ENCODE measurements at regions not wholly inside any gene's neighbourhood (a gene's known extent, or its start where the extent isn't known, plus 50 kb on each side); places are given as distances from the start of the nearest gene placed in this dataset.
"Not testable (repeated sequence)": the region's sequence is repeated elsewhere in the genome, so short reads cannot be mapped to it uniquely, and the experiment has no call there.

DNA sequence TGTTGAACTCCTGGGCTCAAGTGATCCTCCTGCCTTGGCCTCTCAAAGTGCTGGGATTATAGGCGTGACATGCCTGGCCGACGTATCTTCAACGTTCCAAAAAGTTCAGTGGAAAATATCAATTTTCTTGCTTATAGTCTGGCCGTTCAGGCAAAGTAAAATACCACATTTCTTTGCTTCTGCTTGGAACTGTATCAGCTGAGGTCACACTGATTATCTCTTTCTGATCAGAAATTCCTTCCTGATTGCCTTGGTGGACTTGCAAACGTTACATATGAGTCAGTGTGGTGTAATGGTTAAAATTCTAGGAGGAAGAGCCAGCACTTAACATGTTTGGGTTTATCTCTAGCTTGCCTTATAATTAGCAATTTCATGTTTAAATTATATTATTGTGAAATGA lies 189.5 kb upstream of the VKORC1L1 start:
- not testable (repeated sequence) for H3K4me3 ChIP-seq (ENCODE audit: low read length)

DNA sequence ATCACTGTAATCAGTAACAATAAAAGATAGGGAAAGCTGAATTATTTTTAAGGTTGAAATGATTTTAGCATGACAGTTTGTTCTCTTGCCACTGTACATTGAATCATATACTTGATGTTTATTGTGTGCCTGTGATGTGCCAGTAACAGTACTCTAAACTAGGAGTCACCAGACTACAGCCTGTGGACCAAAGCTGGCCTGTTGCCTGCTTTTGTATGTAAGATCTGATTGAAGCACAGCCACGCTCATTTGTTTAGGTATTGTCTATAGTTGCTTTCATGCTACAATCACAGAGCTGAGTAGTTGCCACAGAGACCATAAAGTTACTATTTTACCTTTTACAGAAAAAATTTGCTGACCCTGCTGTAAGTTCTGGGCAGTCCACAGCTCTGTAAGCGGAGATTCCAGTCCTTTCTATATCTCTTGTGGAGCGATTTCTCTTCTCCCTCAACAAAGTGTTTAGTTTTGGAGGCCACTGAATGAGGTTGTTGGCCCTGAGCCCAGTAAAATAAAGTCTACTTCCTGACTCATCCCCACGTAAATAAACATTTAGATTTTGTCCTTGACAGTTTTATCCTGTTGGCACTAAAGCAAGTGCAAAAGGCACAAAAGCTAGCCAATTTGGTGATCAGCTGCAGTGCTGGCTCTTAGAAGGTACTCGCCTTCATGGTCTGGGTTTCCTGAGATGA lies 173.7 kb upstream of the VKORC1L1 start:
- H3K4me3 ChIP-seq (ENCODE audit: low read length) = not testable (repeated sequence)

DNA sequence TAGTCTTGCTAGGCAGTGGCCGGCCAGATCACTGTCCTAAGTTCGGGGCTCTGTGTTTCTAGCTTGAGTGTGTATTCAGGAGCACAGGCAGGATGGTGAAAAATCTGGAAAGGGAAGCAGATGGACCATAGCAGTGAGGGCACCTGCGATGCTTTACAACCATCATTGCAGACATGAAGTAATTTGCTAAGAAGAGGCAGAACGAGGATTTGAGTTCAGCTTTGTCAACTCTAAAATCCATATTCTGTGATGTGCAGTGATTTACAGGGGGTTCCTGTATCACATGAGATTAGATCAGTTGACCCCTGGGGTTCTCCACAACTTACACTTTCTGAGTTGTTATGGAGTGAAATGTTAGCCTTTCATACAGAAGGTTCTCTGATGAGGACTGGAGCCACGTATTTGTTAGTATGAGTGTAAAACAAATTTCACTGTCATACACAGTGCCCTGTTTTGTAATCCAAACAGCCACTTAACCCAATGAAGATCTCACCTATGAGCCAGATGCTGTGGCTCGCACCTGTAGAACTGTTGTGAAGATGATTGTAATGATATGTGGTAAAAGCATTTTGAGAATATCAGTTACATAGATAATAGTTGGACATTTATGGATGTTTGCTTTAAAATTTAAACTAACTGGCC lies 173.0 kb upstream of the VKORC1L1 start:
- not testable (repeated sequence) for H3K4me3 ChIP-seq (ENCODE audit: low read length)

GRCh38 chr7:65719123-65719798 lies 153.6 kb upstream of the VKORC1L1 start:
- H3K4me3 ChIP-seq (ENCODE audit: low read length) = not testable (repeated sequence)

DNA sequence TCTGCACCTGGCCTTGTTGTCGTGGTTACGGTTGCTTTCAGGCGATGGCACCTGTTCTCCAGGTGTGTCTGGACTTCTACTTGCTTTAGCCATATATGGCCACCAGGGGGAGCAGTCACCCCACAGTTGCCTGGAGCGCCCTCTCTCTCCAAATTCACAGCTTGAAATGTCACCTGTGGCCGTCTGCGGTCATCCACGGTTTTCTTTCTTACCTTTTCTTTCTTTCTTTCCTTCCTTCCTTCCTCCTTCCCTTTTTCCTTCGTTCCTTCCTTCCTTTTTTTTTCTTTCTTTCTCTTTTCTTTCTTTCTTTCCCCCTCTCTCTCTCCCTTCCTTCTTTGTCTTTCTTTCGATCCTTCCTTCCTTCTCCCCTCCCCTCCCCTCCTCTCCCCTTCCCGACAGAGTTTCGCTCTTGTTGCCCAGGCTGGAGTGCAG lies 150.5 kb upstream of the VKORC1L1 start:
- TF ChIP-seq ZNF274 (IDR thresholded peaks at IDR 0.05; ENCODE audit: low read depth, low read length) = no peak
- H3K4me3 ChIP-seq (ENCODE audit: low read length) = no peak overlapping the region

DNA sequence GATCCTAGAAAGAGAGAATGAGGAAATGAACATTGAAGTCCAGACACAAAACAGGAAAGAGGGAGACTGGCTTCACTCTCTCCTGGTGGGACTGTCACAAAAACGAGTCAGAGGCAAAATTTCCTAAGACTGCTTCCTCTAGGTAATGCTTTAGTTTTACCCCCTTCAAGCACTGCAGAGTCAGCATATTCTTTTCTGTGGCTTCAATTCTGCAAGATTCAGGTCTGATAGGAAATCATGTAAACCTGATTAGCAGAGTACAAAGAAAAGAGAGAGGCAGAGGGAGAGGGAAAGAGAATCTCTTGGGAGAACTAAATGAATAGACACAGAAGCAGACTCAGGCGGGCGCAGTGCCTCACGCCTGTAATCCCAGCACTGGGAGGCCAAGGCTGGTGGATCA lies 145.7 kb upstream of the VKORC1L1 start:
- not testable (repeated sequence) for H3K4me3 ChIP-seq (ENCODE audit: low read length)

DNA sequence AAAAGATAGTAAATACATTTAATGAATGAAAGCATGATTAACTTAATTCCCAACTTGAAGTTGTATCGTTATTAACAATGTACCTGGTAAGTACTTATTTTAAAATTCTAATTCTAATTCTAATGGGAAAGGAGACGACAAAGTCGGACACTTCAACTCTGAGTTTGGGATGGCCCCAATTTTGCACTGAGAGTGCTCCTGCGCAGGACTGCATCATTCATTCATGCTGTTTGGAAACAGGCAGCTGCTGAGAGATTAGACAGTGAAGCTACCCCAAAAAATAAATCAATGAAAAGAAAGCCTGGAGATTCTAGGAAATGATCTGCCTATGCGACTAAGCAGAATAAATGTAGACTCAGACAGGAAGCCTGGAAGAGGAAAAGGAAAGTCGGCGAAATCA lies 141.7 kb upstream of the VKORC1L1 start:
- no peak for TF ChIP-seq ZNF274 (IDR thresholded peaks at IDR 0.05; ENCODE audit: low read depth, low read length)
- no peak overlapping the region for H3K4me3 ChIP-seq (ENCODE audit: low read length)

GRCh38 chr7:65731562-65732035 lies 141.3 kb upstream of the VKORC1L1 start:
- no peak for TF ChIP-seq ZNF274 (IDR thresholded peaks at IDR 0.05; ENCODE audit: low read depth, low read length)
- no peak overlapping the region for H3K4me3 ChIP-seq (ENCODE audit: low read length)

DNA sequence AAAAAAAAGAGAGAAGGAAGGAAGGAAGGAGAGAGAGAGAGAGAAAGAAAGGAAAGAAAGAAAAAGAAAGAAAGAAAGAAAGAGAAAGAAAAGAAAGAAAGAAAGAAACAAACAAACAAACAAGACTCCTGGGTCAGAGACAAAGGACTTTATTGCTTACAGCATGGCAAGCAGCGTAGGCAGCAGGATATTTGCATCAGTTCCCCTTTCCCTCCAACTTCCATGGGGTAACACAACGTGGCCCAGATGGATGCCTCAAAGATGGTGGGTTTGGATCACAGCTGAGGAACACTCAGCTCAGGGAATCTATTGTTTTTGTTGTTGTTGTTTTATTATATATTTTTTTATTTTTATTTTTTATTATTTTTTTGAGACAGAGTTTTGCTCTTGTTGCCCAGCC lies 128.5 kb upstream of the VKORC1L1 start:
- H3K4me3 ChIP-seq (ENCODE audit: low read length) = no peak overlapping the region
- TF ChIP-seq ZNF274 (IDR thresholded peaks at IDR 0.05; ENCODE audit: low read depth, low read length) = no peak

DNA sequence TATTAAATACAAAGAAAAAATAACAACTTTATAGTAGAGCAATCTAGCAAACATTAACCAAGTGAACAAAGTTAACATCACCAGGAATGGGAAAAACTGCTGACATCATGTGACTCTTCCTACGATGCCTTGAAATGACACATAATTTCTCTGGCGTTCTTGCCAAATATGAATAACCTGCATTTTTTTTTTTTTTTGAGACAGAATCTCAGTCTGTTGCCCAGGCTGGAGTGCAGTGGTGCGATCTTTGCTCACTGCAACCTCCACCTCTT lies 126.5 kb upstream of the VKORC1L1 start:
- TF ChIP-seq ZNF274 (IDR thresholded peaks at IDR 0.05; ENCODE audit: low read depth, low read length) = no peak
- H3K4me3 ChIP-seq (ENCODE audit: low read length) = no peak overlapping the region

- no peak overlapping the region for H3K4me3 ChIP-seq (ENCODE audit: low read length)
- TF ChIP-seq ZNF274 (IDR thresholded peaks at IDR 0.05; ENCODE audit: low read depth, low read length) = no peak
Observed at GRCh38 chr7:65749039-65749438, 123.8 kb upstream of the VKORC1L1 start.

DNA sequence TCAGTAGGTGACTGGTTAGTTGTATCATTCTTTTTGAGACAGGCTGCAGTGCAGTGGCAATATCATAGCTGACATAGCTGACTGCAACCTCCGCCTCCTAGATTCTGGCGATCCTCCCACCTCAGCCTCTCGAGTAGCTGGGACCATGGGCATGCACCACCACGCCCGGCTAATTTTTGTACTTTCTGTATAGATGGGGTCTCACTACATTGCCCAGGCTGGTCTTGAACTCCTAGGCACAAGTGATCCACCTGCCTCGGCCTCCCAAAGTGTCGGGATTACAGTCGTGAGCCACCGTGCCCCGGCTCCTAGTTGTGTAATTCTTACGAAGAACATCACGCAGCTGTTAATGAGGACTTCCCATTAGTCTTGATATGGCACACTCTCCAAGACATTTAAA lies 123.4 kb upstream of the VKORC1L1 start:
- no peak overlapping the region for H3K4me3 ChIP-seq (ENCODE audit: low read length)
- no peak for TF ChIP-seq ZNF274 (IDR thresholded peaks at IDR 0.05; ENCODE audit: low read depth, low read length)

DNA sequence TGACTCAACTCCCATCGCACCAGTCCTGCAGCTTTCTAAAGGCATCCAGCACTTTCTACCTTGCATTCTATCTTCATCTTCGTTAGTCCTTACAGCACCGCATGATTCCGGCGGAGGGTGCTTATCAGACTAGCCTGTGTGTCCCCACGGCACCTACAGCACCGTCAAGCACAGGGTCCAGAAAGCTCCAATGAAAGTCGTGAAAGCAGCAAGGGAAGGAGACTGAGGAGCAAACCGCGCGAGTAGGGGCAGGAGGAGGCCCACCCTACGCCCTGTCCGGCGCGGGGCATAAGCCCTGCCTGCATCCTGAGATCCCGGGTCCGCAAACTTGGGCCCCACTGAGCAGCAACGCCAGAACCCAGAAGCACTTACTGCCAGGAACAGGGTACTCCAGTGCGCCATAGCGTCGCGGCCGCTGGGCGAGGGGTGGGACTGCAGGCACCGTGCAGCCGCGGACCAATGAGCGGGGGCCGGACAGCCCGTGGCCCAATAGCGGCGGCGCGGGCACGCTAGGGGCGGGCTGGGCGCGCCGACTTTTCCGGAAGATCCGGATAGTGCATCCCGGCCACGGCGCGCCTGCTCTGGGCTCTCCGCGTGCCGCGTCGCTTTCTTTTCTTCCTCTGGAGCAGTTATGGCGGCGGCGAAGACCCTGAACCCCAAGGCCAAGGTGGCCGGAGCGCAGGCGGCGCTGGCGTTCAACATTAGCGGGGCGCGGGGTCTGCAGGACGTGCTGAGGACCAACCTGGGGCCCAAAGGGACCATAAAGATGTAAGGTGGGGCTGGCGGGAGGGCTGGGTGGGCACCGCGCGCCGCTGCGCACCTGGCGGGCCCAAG lies 122.1 kb upstream of the VKORC1L1 start:
- H3K4me3 ChIP-seq (ENCODE audit: low read length) = peak overlapping the region; percentile 96
- no peak for TF ChIP-seq ZNF274 (IDR thresholded peaks at IDR 0.05; ENCODE audit: low read depth, low read length)

- not testable (repeated sequence) for H3K4me3 ChIP-seq (ENCODE audit: low read length)
Observed at GRCh38 chr7:65754070-65754469, 118.8 kb upstream of the VKORC1L1 start.

DNA sequence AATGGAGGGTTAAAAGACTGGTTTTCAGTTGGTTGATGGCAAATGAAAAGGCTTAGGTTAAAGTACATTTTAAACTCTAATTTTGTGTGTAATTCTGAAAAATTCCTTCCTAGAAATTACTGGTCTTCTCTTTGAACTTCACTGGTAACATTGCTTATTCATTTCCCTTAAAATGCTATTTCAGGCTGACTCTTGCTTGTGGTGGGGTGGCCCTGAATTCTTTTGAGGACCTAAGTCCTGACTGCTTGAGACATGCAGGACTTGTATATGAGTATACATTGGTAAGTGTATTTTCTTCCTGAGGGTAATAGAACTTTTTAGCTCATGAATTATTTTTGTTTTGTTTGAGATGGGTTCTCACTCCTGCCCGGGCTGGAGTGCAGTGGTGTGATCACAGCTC lies 113.9 kb upstream of the VKORC1L1 start:
- not testable (repeated sequence) for H3K4me3 ChIP-seq (ENCODE audit: low read length)

GRCh38 chr7:65762712-65763111 lies 110.2 kb upstream of the VKORC1L1 start:
- not testable (repeated sequence) for H3K4me3 ChIP-seq (ENCODE audit: low read length)

DNA sequence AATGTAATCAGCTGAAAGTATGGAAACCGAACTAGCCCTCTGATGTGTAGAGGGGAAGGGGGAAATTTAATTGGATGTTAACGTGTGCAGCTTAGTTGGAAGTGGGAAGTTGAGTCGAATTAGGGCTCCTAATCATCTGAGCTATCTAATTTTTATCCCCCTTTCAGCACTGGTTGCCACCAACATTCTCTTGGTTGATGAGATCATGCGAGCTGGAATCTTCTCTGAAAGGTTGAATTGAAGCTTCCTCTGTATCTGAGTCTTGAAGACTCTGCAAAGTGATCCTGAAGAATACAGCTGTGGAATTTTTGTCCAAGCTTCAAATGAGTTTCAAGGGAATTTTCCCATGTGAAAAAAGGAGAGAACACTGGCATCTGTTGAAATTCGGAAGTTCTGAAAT lies 109.8 kb upstream of the VKORC1L1 start:
- not testable (repeated sequence) for H3K4me3 ChIP-seq (ENCODE audit: low read length)

GRCh38 chr7:65770473-65771225 lies 102.2 kb upstream of the VKORC1L1 start:
- H3K4me3 ChIP-seq (ENCODE audit: low read length) = peak overlapping the region; percentile 67

GRCh38 chr7:65771226-65771569 lies 101.7 kb upstream of the VKORC1L1 start:
- H3K4me3 ChIP-seq (ENCODE audit: low read length) = peak overlapping the region; percentile 62; the same call in 1 of the 2 replicates

DNA sequence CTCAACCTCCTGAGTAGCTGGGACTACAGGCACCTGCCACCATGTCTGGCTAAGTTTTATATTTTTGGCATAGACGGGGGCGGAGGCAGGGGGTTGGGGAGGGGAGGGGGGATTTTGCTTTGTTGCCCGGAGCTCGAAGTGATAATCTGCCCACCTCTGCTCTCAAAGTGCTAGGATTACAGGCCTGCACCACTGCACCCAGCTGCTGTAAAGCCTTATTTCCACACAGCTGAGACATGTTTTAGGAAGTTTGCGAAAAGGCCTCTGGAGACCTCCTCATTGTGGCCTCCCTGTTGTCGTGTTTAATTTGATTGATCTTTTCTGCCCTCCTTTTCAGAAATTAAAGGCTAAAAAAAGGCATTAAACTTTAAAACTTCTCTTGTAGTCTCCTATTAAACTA lies 96.2 kb upstream of the VKORC1L1 start:
- not testable (repeated sequence) for H3K4me3 ChIP-seq (ENCODE audit: low read length)
